ENCODE measurements at regions not wholly inside any gene's neighbourhood (a gene's known extent, or its start where the extent isn't known, plus 50 kb on each side); places are given as distances from the start of the nearest gene placed in this dataset.

DNA sequence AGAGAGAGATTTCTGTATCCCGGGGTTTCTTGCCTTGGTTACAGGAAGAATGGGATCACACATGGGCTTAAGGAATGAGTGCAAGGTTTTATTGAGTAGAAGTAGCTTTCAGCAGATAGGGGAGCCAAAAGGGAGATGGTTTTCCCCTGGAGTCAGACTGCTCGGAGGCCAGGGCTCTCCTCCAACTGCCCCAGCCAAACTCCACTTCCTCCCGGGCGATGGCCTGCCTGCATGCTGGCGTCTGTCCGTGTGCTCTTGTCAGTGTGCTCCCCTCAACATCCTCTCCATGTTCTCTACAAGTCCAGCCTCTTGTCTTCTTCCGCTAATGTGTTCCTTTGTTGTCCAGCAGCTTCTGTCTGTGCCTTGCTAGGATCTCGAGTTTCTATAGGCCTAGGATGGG lies 421.3 kb upstream of the ADGRL2 start:
- no peak for DNase-seq

GRCh38 chr1:81377406-81377805 lies 423.3 kb upstream of the ADGRL2 start:
- no peak for DNase-seq

DNA sequence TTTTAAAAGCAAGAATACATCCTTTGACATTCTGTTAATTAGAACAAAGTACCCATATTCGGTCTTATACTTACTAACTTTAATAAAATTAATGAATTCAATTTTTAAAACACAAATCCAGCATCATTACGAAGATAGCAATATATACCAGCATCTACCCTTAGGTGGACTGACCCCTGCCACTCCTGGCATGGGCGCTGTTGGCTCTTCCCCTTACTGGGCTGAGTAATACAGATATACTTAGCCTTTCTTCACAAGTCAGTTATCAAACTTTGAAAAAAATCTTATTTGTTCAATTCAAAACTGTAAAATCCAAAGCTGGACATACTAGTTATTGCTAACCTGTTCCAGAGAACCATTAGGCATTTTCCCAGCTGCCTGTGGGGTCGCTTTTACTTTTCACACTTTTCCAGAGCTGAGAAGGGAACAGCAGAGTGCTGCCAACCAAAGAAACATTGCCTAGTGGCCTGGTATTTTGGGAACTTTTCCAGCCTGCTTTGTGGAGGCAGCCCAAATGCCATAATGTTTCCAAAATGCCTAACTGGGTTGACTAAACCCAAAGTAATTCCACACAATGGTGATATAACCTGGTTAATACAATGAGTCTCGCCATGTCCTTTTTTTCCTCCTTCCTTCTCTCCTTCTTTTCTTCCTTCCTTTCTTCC lies 424.7 kb upstream of the ADGRL2 start:
- no peak for DNase-seq

- DNase-seq, result no peak
Measured at GRCh38 chr1:81374481-81374880, 426.3 kb upstream of the ADGRL2 start.

DNA sequence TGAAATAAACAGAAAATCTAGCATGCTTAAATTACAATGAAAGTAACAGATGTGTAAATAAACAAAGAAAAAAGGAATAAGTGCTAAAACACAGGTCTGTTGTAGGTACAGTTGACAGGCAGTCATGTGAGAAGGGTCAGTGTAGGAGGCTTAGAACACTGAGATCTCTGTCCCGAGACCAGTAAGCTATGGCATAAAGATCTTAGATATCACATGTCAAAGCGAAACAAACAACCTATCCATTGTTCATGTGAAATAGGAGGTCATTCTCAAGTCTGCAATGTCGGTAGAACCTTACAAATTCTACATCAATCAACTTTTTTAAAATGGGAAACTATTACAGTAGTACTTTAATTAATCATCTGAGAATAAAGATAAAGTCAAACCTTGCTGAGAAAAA lies 428.9 kb upstream of the ADGRL2 start:
- no peak for DNase-seq

GRCh38 chr1:81369833-81370232 lies 430.9 kb upstream of the ADGRL2 start:
- DNase-seq, result no peak

- no peak for DNase-seq
Measured at GRCh38 chr1:81366173-81366572, 434.6 kb upstream of the ADGRL2 start.

GRCh38 chr1:81364088-81364487 lies 436.6 kb upstream of the ADGRL2 start:
- DNase-seq, result no peak

GRCh38 chr1:81358151-81358550 lies 442.6 kb upstream of the ADGRL2 start:
- no peak for DNase-seq

DNA sequence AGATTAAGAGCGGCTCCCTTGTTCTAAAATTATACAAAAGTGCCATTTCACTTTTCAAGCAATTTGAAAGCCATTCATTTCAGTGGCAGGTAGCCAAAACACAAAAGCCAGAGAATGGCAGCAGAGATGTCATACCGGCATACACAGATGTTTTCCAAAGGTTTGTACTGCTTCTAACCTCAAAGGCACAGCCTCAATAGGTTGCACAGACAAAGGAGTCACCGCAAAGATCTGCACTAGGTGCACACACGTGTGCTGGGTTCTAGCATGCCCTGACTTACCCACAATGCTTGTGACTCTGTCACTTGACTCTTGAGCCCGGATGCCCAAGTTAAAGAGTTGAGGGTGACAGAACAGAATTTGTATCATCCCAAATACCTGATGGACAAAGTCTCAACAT lies 448.9 kb upstream of the ADGRL2 start:
- DNase-seq, result no peak

DNA sequence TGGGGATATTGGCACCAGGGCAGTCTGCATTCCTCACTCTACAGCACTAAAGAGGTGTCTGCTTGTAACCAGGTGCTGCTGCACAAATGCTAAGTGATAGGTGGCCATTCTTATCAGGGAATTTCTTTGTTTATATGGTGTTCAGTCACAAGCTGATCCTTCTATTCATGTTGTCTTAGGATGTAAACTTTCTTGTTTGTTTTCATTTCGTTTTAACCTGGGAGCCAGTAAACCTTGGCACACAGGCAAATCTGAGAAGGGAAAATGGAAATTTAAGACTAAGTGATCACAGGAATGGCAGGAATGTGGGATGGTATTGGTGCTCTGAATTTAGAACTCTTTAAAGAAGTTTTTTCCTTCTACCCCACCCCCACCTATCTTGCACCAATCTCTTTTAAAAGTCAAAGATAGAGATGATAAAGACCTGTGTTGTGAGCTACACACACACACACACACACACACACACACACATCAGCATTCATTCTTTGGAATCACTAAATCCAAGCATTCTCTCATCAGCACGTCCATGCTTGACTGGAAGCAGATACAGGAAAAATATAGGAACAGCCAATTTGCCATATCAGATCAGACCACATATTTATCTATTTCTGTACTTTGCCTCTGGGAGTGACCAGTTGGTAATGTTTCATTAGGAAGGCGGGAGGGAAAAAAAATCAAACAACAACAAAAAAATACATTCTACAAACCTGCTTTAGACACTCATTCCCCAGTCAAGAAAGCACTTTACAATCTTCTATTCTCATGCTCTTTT lies 451.4 kb upstream of the ADGRL2 start:
- DNase-seq, result no peak

GRCh38 chr1:81345110-81345509 lies 455.6 kb upstream of the ADGRL2 start:
- DNase-seq, result no peak

DNA sequence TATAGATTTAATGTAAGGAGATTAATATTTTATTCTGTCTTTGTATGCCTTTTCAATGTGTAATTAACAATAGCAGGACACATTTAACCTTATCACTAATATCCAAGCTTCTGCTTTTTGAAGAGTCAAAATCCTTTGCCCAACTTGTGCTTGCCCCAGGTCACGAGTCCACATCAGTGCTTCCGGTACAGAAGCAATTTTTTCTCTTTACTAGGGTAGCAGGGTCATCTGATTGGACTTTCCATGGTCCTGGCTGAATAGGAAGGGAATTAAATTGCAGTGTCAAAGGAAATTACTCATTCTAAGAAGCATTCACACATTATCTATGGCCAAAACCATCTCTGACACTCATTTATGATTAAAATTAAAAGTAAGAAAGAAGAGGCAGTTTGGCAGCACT lies 460.5 kb upstream of the ADGRL2 start:
- no peak for DNase-seq

DNA sequence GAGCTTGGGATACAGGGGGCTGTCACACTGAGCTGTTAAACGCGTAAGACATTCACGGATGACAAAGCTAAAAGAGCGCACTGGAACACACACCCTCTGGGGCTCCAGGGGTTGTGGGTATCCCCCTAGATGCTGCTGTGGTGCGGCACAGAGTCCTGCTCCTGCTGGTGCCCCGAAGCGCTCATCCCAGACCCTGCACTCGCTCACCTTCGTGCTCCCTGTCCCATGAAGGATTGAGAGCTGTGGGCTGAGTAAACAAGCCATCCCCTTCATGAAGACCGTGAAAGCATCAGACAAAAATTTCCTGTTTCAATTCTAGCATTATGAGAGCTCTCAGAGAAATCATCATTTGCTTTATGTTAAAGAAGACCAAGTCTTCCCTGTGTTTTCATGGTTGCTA lies 463.5 kb upstream of the ADGRL2 start:
- no peak for DNase-seq

DNA sequence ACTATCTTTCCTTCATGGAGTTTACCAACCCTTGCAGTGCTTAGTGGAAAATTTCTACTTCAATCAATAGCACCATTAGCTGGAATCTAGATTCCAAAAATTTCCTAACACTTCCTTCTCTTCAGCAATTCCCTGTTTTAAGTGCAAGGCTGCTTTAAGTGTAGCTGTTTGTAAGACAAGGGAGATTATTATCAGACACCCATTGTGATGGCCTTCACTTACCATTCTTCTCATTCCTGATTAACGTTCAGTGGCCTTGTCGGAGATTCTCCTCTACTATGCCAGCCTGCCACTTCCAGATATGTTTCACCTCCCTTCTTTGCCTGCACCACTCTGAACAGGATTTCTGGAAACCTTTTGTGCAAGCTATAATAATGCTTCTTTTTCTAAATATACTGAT lies 464.9 kb upstream of the ADGRL2 start:
- DNase-seq, result no peak

GRCh38 chr1:81330521-81330920 lies 470.2 kb upstream of the ADGRL2 start:
- DNase-seq, result no peak

DNA sequence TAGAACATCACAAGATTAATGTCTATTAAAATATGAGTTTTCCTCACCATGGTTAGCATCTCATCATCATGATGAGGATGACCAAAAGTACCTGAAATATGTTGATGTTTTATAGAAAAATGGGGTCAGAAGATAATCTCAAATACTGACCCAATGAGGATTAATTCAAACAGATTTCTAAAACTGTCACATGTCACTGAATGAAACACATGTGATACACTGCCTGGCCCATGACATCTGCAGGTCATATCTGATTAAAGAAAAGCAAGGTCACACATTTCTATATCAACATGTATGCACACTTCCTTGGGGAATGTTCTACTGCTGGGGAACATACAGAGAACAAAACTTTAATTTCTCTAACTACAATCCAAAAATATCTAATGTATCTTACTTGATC lies 470.6 kb upstream of the ADGRL2 start:
- DNase-seq, result no peak

DNA sequence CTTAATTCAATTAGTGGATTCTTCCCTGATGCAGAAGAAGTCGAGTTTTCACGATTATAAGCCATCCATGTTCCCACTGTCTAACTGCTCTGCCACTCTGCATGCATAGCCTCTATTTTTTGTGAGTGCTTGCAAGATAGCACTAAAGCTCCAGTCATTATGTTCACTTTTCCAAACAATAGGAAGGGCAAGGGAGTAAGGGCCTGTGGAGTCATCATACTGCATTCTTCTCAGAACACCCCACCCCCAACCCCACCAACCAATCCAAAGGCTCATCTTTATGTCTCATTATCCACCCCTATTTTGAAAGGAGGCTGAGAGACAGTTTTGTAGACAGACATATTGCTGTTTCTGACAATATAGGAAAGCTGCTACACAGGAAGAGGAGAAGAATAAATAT lies 471.7 kb upstream of the ADGRL2 start:
- no peak for DNase-seq

DNA sequence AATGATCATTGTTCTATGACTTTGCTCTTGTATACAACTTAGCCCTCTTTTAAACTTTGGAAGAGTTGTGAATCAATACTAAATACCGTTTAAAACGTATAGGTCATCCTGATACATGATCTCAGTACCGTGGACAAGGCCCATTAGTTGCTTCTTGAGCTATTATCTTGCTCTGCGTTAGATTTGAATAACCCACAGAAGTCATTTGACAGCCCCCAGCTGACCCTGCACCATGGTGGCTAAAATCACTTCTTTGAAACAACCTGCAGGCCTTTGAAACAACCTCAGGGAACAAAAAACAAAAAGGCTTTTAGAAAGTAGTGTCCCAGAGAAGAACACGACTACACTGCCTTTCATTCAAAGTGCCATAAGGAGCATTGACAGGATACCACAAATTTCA lies 473.0 kb upstream of the ADGRL2 start:
- no peak for DNase-seq

GRCh38 chr1:81327103-81327710 lies 473.5 kb upstream of the ADGRL2 start:
- DNase-seq, result no peak

DNA sequence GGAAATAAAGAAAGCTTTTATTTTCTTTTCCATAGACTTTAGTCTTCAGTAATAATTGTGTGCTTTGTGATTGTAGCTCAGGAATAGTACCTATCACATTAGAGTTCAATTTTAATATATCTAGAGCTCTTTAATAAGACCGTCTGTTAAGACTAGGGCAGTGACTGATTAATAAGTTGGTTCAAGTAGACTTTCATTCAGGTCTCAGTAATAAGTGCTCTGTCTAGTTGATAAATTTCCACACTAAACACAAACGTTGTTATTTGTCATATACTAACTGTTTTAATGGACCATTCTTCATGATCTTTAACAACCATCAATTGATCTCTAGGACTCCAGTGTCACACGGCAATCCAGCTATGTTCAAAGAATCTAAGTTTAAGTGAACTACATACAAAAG lies 474.5 kb upstream of the ADGRL2 start:
- no peak for DNase-seq

- no peak for DNase-seq
Measured at GRCh38 chr1:81325397-81325796, 475.3 kb upstream of the ADGRL2 start.

- DNase-seq, result no peak
Measured at GRCh38 chr1:81323862-81324261, 476.9 kb upstream of the ADGRL2 start.

GRCh38 chr1:81317191-81317590 lies 483.5 kb upstream of the ADGRL2 start:
- DNase-seq, result no peak
